Retinal pigment epithelial cell (primary cell): ENCODE measurements at regions not wholly inside any gene's neighbourhood (a gene's known extent, or its start where the extent isn't known, plus 50 kb on each side); places are given as distances from the start of the nearest gene placed in this dataset.

ENCODE experiments used
- DNase-seq: peaks from one replicate; pipeline ENCODE4 v3.0.0-alpha.2; 2010; ENCODE audit warnings: low read depth
- H3K4me3 ChIP-seq: 2 replicates; pipeline ENCODE4 v1.5.1; 2011; ENCODE audit warnings: mild to moderate bottlenecking, low read length, control low read depth, moderate library complexity
- TF ChIP-seq, protein P1 (sequence below): conservative IDR thresholded peaks from 2 replicates; pipeline ENCODE4 v1.5.1; 2011; ENCODE audit warnings: low read depth, low read length, control low read depth, inconsistent platforms

GRCh38 chr6:91781946-91782345, 1195.1 kb upstream of the MAP3K7 start:
- H3K4me3 ChIP-seq: no peak overlapping the region
- DNase-seq: no peak
- TF ChIP-seq, protein P1, sequence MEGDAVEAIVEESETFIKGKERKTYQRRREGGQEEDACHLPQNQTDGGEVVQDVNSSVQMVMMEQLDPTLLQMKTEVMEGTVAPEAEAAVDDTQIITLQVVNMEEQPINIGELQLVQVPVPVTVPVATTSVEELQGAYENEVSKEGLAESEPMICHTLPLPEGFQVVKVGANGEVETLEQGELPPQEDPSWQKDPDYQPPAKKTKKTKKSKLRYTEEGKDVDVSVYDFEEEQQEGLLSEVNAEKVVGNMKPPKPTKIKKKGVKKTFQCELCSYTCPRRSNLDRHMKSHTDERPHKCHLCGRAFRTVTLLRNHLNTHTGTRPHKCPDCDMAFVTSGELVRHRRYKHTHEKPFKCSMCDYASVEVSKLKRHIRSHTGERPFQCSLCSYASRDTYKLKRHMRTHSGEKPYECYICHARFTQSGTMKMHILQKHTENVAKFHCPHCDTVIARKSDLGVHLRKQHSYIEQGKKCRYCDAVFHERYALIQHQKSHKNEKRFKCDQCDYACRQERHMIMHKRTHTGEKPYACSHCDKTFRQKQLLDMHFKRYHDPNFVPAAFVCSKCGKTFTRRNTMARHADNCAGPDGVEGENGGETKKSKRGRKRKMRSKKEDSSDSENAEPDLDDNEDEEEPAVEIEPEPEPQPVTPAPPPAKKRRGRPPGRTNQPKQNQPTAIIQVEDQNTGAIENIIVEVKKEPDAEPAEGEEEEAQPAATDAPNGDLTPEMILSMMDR: no peak

DNA sequence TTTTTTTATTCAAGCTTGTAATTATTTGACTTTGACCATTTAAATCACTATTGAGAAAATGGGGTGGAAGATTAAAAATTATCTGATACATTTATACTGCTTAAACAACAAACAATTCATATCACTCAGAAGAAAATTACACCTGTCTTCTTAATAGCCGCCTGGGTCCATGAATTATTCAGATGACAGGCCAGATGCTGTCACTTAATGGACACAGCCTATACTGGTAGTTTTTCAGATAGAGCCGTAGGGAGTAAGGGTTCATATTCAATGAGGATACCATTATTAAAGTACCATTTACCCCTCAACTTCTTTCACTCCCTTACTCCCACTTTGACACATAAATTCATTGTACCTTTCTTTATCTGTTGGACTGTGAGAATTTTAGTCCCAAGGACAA, 1193.4 kb upstream of the MAP3K7 start:
- no peak overlapping the region for H3K4me3 ChIP-seq
- TF ChIP-seq, protein P1: no peak
- DNase-seq: no peak

- no peak overlapping the region for H3K4me3 ChIP-seq
- DNase-seq: no peak
- TF ChIP-seq, protein P1: no peak
Observed at GRCh38 chr6:91761621-91762020, 1174.7 kb upstream of the MAP3K7 start.

DNA sequence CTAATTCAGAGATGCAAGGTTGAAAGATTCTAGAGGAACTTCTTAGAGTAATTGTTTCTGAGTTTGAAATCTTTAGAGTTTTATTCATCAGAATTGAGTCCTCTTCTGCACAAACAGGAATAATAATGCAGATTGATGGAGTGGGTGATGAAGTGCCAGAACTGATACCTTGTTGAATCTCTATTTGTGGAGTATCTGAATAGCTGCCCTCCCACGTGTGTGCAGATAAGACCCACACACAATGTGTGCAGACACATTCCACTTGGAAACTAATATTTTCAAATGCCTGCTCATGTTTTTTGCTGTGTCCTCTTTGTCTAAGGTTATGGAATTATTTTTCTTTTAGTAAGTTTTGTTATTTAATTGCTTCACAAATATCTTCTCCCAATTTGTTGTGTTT, 1167.8 kb upstream of the MAP3K7 start:
- no peak overlapping the region for H3K4me3 ChIP-seq
- TF ChIP-seq, protein P1: no peak
- no peak for DNase-seq

DNA sequence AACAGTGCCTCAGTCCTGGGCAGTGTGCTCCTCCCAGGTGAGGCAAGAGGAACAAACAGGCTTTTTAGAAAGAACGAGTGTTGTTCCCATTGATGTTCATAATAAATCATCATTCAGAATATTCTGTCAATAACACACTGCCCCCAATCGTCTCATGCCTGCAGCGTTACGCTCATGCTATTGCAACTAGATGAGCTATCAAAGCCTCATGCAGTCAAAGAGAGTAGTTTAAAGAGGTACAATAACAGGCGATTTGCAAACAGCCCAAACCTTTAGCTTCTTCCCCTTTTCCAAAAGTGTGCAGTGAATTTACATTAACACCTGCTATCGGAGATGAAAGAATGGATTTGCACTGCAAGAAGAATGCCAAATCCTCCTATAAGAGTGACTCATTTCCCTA, 1164.7 kb upstream of the MAP3K7 start:
- no peak for DNase-seq
- H3K4me3 ChIP-seq: no peak overlapping the region
- TF ChIP-seq, protein P1: no peak

DNA sequence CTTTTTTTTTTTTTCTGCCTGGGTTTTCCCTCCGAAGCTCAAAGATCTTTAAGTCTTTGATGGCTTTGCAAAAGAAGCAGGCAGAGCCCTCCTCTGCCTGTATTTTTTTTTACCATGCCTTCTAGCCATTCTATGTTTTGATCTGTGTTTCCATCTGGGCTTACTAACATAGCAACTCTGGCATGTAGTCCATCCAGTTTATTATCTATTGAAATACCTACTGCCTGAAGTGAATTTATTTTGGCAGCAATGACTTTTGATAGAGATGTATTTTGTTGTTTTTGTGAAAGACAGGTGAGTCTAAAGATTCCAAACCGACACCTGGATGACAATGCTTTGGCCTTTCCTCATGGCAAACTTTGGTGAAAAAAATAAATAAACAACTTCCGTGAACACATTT, 1157.7 kb upstream of the MAP3K7 start:
- no peak for DNase-seq
- no peak overlapping the region for H3K4me3 ChIP-seq
- TF ChIP-seq, protein P1: no peak

DNA sequence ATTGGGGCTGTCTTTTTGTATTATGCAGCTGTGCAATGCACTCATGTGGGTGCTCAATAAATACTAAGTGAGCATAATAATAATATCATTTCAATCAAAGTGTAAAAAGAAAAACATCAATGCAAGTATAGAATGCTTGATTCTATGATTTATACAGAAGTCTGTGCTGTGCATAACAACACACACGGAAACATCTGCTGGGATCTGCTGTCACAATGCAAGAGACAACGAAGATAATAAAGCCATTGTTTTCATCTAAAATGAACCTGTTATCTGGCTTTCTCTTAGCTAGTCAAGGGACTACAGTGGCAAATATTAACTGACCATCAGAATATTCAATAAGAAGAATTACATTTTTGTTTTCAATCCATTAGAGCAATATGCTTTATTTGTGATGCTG, 1156.9 kb upstream of the MAP3K7 start:
- DNase-seq: no peak
- no peak overlapping the region for H3K4me3 ChIP-seq

More for the DNA sequence above, 1156.9 kb upstream of the MAP3K7 start:
- TF ChIP-seq, protein P1: no peak
